ENCODE measurements at regions not wholly inside any gene's neighbourhood (a gene's known extent, or its start where the extent isn't known, plus 50 kb on each side); places are given as distances from the start of the nearest gene placed in this dataset.

DNA sequence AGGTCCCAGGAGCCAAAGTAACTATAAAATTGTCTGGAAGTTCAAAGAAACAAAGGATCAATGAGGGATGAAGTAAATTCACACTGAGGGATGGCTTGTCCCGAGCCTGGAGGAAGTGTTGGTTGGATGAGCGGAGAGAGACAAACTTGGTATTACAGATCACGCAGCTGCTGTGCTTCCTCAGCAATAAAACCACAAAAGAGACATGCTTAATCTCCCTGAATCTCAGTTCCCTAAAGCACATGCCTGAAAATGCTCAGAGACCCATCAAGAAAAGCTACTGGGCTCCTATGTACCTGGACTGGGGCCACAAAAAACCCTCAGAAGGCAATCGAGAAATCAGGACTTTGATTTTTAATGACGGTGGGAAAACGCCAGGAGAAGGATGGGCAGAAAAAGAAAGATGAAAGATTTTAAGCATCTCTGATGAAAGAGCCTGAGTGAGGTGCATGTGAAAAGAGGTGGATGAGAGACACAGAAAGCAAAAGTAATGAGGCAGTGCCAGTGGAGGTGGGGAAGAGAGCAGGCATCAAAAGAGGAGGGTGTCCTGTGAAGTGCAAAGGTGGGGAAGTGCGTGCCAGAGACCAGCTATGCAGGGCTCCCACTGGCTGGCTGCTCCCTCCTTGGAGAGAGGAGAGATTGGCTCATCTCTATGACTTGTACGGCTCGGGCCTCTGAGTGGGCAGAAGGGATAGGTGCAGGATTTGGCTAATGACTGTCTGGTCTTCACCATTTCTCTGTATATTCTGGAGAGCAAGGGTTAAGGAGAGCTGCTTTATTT is 143.7 kb downstream of the ABCC12 start:
- no peak for DNase-seq (ENCODE audit: low spot score)
- intact Hi-C loops (cut with DNase I), result no loop called here

DNA sequence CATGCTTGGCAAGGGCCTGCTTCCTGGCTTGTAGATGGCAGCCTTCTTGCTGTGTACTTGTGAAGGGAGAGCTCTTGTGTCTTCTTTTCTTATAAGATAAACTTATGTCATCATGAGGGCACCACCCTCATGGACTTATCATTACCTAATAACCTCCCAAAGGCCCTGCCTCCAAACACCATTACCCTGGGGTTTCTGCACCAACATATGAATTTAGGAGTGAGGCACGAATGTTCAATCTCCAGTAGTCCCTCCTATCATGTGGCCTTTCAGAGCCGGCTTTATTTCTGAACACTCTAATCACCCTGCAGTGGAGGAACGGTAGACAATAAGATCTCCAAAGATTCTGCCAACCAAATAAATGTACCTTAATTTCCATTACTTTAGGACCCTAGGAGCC is 144.3 kb downstream of the ABCC12 start:
- intact Hi-C loops (cut with DNase I), result no loop called here
- DNase-seq (ENCODE audit: low spot score), result no peak

DNA sequence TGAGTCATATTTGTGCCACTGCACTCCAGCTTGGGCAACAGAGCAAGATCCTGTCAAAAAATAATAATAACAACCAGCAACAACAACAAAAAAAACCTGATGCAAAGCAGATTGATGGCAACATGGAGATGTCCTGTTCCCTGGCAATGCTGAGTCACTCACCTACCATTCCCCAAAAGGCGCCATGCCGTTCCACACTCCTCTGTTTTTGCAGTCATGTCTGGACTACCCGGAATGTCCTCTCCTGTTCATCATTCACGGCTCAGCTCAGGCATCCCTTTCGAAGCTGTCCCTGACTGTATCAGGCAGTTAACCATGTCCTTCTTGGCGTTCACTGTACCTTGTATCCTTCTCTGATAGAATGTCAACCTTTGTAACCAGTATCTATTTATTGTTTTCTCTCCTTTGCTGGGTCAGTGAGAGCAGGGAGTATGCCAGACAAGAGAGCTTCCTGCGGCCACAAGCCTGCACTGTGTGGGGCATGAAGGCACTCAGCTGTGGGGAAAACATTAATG is 147.7 kb downstream of the ABCC12 start:
- no peak for DNase-seq (ENCODE audit: low spot score)
- intact Hi-C loops (cut with DNase I), result no loop called here

DNA sequence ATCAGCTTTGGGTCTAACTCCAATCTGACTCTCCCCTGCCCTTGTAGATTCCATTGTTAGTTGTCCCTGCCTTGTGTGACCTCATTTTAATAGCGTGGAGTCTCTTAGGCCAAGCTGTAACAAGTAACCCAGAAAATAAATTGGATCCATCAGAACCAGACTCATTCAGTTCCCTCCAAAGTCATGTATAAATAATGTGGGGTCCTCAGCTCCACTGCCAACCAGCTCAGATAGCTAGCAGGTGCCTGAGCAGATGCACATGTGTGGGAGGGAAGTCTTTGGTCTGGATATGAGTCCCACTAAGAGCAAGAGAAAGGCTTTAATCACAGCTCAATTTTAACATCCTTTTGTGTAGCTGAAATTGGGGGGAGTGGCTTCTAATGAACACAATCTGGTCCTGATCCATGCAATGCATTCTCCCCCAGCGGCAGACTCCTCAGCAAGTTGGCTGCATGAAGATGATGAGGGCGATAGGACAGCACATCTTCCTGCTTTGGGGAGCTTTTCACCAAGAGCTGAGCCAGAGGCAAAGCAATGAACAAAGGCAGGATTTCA is 151.6 kb downstream of the ABCC12 start:
- intact Hi-C loops (cut with DNase I), result no loop called here
- DNase-seq (ENCODE audit: low spot score), result no peak

DNA sequence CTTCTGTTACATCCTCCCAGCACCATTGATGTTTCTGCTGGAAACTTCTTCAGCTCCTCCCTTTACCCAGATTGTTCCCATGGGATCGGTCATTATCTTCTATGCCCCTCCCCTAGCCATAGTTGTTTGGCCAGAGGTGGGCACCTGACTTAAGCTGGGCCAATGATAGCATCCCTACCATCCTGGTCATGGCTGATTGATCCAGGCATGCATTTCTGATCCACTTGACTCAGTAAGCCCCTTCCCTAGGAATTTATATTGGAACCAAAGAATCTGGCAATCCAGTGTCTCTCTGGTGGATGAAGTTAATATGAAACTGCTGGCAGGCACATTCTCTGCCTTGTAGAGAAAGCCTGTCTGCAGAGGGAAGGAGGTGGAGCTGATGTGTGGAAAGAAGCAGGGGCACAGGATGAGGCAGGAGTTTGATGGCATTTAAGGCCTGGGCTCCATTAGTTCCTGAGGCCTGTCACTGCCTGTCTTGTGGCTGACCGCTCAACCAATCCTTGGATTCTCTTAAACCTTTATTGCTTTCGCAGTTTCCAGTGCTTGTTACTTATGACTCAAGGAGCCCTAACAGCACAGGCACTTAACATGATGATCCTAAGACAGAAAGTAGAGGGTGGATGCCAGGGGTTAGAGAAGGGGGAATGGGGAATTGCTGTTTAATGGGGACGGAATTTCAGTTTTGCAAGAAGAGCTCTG is 152.4 kb downstream of the ABCC12 start:
- intact Hi-C loops (cut with DNase I), result no loop called here
- no peak for DNase-seq (ENCODE audit: low spot score)

DNA sequence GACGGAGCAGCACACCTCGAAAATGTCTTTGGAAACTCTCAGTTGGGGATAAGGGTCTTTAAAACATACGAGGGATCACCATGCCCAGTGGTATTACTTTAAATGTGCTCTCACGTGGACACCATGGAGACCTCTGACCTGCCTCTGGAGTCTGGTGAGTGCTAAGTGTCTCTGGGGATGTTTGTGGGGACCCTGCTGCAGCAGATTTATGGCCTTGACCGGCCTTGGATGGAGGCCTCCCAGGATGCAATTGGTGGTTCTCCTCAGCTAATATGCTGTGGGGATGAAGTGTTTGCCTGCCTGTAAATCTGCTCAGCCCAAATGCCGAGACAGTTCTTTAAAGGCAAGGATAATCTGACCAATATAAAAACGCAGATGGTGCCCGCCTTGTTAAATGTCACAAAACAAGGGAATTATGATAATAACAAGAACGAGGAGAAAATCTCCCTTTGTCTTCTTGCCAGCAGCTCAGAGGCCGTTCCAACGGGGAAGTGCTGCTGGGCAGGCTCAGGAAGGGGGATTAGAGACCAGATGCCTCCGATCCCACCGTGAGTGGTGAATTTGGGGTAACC is 154.4 kb downstream of the ABCC12 start:
- intact Hi-C loops (cut with DNase I), result loop anchor here in 1 of 2 donors (1.0 kb wide), 1 partner anchor 41 kb away; no protein-coding TSS in a partner anchor
- DNase-seq (ENCODE audit: low spot score), result no peak

DNA sequence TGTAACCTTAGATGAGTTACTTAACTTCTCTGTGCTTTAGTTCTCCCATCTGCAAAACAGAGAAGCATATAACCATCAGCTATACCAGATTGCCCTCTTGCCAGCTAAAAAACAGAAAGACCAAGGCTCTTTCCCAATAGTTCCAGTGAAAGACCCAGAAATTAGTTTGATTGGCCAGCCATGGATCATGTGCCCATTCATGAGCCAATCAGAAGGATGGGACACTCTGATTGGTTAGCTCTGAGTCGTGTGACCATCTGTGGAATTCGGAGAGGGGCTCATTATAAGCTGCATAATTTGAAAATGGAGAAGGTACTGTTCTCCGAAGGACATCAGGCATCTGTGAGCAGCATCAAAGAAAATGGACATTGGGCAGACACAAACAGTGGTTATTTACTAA is 155.2 kb downstream of the ABCC12 start:
- DNase-seq (ENCODE audit: low spot score), result no peak
- intact Hi-C loops (cut with DNase I), result loop anchor here in 1 of 2 donors (1.0 kb wide), 1 partner anchor 40 kb away; no protein-coding TSS in a partner anchor

DNA sequence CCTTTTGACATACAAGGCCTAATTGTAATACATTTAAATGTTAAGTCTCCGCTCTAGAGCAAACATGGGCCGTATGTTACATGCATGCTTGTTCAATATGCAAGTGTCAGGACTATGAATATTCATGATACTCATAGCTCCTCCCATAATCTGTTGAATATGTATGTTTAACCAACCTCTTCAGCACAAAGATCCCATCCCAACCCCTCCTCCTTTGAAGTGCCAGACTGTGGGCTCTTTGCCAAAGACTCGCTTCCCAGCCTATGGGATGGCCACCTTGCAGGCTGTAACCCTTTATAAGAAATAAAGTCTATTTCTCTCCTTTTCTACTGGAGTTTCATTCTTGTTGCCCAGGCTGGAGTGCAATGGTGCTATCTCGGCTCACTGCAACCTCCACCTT is 156.2 kb downstream of the ABCC12 start:
- intact Hi-C loops (cut with DNase I), result no loop called here
- DNase-seq (ENCODE audit: low spot score), result no peak

DNA sequence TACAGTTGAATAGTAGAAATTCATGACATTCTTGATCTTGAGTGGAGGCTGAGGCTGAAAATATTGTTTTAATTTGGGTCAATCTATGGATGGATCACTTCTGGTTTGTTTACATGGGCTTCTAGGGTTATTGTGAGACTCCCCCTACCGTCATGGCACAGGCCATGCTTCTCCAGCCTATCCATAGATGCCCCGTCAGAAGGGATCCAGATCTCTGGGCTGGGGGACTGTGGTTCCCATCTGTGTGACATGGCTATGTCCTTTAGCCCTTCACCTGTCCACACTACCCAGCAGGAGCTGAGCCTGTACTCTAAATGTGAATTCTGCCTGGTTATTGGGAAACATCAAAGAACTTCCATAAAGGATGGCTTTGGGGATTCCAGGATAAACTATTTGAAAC is 160.4 kb downstream of the ABCC12 start:
- no peak for DNase-seq (ENCODE audit: low spot score)
- intact Hi-C loops (cut with DNase I), result no loop called here

DNA sequence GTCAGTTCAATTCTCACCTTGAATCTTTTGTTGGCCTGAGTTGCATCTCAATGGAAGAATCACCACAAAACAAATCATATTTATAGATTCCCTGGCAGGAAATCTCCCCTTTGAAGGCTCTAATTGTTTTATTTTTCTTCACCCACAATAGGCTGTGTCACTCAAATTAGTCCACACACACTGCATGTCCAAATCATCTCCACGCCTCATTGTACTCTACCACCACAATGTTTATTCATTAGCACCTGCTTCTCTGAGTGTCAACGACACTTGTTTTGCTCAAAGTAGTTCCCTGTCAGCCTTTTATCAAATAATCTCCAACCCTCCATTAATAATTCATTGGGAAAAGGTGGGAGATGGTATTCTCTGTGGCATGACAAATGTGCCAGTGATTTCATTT is 164.3 kb downstream of the ABCC12 start:
- intact Hi-C loops (cut with DNase I), result no loop called here

DNA sequence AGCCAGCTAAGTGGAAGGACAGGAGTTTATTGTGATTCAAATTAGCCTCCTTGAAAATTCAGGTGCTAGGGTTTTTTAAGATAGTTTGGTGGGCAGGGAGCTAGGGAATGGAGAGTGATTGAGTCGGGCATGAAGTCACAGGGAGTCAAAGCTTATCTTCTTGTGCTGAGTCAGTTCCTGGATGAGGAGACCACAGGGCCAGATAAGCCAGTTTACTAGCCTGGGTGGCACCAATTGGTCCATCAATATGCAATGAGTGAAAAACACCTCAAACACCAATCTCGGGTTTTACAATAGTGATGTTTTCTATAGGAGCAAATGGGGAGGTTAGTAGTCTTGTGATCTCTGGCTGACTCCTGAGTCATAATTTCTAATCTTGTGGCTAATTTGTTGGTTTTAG is 165.1 kb downstream of the ABCC12 start:
- intact Hi-C loops (cut with DNase I), result no loop called here
- DNase-seq (ENCODE audit: low spot score), result no peak

More for the DNA sequence above, 164.3 kb downstream of the ABCC12 start:
- no peak for DNase-seq (ENCODE audit: low spot score)

DNA sequence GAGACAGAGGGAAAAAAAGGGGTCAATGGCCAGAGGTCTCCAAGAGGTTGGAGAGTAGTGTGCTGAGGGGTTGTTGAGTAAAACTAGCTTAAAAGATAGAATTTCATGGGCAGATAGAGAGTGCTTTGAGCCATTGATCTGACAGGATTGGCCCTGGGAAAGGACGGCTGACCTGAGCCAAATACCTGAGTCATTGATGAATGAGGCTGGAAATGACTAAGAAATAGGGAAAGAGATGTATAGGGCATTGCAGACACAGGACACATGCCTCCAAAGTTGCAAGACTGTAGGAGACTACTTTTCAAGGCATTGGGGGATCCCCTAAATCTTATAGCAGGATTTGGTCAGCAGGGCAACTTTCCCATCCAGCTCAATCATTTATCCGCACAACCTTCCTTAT is 168.7 kb downstream of the ABCC12 start:
- intact Hi-C loops (cut with DNase I), result no loop called here
- DNase-seq (ENCODE audit: low spot score), result no peak

DNA sequence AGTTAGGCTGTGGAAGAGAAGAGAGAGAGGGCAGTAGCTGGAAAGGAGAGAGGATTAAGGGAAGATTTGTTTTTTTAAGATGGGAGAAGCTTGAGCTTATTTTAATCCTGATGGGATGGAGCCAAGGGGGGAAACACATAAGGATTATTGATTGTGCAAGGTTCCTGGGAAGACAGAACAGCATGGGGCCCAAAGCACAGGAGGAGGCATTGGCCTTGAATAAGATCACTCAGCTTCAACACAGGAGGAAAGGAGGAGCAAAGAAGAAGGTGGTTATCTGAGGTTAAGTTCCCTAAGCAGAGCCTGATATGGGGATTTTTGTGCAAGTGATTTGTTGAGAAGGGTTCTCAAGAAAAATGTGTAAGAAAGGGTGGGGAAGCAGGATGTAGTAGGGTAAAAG is 169.8 kb downstream of the ABCC12 start:
- DNase-seq (ENCODE audit: low spot score), result no peak
- intact Hi-C loops (cut with DNase I), result no loop called here

DNA sequence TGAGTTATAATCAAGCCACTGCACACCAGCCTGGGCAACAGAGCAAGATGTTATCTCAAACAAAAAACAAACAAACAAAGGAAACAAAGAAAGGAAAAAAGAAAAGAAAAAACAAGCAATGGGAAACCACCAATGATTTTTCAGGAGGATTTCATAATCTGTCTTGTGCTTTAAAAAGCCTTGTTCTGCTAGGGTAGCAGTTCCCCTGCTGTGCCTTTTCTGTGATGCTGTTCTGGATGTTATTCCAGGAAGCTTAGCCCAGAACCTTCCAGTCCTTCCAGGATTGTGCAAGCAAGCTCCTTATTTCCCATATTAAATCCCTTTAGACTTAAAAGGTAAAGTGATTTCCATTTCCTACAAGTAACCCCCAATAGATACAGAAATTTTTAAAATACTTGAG is 171.1 kb downstream of the ABCC12 start:
- no peak for DNase-seq (ENCODE audit: low spot score)
- intact Hi-C loops (cut with DNase I), result no loop called here

DNA sequence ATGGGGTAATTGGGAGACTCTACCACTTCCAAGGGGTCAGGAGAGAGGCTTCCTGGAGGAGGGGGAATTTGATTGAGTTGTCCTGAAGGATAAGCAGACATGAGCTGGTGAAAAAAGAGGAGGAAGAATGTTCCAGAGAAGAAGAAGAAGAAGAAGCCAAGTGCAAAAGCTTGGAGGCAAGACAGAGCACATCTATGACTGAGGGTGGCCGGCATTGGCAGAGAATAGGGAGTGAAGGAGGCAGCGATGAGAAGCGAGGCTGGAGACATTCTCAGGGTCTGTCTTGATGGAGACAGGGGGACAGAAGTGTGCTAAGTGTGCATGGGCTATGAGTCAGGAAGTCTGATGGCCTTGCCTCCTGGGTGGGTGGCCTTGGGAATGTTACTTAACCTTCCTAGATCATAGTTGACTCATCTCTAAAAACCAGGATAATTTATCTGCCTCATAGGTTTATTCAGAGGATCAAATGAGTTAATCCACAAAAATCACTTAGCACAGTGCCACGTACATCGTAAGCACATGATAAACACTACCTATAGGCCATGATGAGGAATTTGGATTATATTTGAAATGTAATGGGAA is 171.7 kb downstream of the ABCC12 start:
- intact Hi-C loops (cut with DNase I), result no loop called here
- no peak for DNase-seq (ENCODE audit: low spot score)

DNA sequence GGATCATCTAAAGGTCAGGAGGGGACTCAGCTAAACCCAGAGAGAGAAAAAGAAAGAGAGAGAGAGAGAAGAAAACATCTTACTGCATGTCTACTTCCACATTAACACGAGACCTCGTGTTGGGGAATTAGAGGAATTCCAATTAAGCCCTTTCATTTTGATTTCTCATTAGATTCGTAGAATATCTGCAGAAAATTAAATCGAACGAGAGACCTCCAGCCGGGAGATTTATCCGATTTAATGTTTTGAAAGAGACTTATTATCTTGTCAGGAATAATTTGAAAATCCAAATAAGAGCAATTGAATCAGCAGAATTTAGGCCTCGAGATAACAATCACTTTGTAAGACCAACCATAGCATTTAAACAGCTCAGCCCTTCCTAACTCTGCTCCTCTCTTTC is 175.6 kb downstream of the ABCC12 start:
- DNase-seq (ENCODE audit: low spot score), result no peak
- intact Hi-C loops (cut with DNase I), result no loop called here

DNA sequence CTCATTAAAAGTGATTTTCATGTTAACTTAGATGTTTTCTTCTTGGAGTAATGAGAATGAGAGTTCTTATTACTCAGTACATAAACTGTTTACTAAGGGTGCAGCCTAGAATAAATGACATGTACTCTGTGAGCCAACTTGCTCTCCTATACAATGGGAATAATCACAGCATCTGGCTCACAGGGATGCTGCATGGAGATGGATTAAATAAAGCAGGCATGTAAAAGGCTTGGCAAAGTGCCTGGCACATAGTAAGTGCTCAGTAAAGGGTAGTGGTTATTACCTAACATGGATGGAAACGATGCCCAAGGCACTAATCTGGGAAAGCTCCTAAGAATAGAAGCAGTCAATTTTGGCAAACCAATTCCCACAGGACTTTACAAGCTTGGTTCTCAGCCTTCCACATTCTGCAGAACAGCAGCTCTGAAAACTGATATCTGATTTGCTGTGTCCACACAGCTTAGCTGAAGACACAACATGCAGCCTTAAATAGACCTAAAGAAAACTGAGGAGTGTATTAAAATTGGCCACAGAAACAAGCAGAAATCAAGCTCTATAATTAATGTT is 176.1 kb downstream of the ABCC12 start:
- DNase-seq (ENCODE audit: low spot score), result no peak
- intact Hi-C loops (cut with DNase I), result no loop called here

DNA sequence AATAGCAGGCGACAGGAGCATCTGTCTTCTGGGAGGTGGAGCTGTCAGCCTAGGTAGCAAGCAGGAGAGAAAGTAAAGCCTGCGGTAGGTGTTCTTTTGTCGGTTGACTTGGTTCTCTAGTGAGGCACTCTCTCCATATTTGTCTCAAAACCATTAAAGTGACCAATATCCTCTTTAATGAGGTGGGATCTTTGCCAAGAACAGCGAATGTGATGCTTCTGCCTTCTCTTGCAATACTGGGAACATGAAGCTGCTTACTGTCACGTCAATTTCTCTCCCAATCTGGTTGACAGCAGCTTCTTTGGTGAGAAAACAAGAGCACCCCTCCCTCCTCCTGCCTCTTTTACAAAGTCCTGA is 176.7 kb downstream of the ABCC12 start:
- no peak for DNase-seq (ENCODE audit: low spot score)
- intact Hi-C loops (cut with DNase I), result no loop called here

DNA sequence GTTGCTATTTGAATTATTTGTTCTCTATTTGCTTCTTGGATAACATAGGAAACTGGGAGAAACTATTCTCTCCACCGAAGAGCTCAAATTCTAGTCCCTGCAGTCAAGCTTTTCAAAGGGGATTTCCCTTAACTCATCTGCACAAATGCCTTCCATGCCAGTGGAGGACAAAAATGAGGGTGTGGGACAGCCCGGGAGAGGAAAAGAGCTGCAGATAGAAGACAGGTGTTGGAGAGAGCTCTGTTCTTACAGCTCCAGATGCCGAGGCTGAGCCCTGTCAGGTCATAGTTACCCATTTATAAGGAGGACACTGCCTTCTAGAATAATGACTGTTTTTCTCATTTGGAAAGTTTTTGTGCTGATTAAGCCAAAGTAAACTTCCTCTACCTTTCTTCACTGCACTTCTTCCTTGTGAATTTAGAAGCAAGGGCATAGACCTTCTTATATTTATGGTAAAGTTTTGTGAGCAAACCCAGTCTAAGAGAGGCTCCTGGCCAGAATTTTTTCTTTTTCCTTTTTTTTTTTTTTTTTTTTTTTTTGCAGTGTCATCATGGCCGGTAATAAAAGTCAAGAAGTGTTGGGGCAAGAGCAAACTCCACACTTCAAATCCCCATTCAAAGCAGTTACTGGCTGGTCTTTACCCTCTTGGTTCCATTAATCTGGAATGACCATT is 177.2 kb downstream of the ABCC12 start:
- no peak for DNase-seq (ENCODE audit: low spot score)
- intact Hi-C loops (cut with DNase I), result no loop called here

All from posterior vena cava (tissue), 2 donors.